ENCODE measurements at regions not wholly inside any gene's neighbourhood (a gene's known extent, or its start where the extent isn't known, plus 50 kb on each side); places are given as distances from the start of the nearest gene placed in this dataset.

GRCh38 chr2:234135750-234136221 is 85.3 kb downstream of the SPP2 start:
- CTCF ChIA-PET (ENCODE audit: low intra/inter-chr PET ratio, low total read pairs) = interaction anchor here (1.2 to 2.5 kb wide), 5 partner anchors 122 to 981 kb away, joined by 3 to 15 read pairs (median 7); no protein-coding TSS in a partner anchor
- no TSS peak for BruUV-seq (replicated peaks)
- intact Hi-C loops (cut with micrococcal nuclease; ENCODE audit: unreplicated experiment) (loop anchor here (1.0 to 5.0 kb wide), 6 partner anchors 123 to 982 kb away; no protein-coding TSS in a partner anchor), in situ Hi-C loops (cut with HindIII; ENCODE audit: extremely low pct_ligation_motif_present, low pct_unique_long_range_greater_than_20kb) (loop anchor here (5.0 to 10.0 kb wide), 3 partner anchors 112 to 979 kb away; partner anchors contain the start of gene ARL4C)
- H3K9ac ChIP-seq (ENCODE audit: insufficient read depth, low read depth, low read length) = no peak overlapping the region
- POLR2A ChIA-PET = interaction anchor here (0.6 kb wide), 1 partner anchor 63 kb away, joined by 4 read pairs; no protein-coding TSS in a partner anchor
- no peaks in the 10 kb centered on the region for H3K9me3 ChIP-seq (ENCODE audit: low read length)
- peak; percentile 98 for FAIRE-seq
- no peak overlapping the region for H3K4me2 ChIP-seq (ENCODE audit: low read depth, low read length)
- 22% methylated on average over 12 of the region's 16 CpGs for WGBS (ENCODE audit: low lambda C conversion rate)
- no peaks in the 10 kb centered on the region for H3K36me3 ChIP-seq (replicated peaks in 1 of 2; ENCODE audit: control insufficient read depth in 1 of 2, insufficient read depth in 2 of 2, low read length in 2 of 2)
- no peaks in the 10 kb centered on the region; a peak in 1 of 5 replicates for H3K27me3 ChIP-seq (ENCODE audit: control insufficient read depth in 1 of 2, insufficient read depth in 2 of 2, low read length in 2 of 2)
- no peak overlapping the region for H2AFZ ChIP-seq (ENCODE audit: low read length)
- no peaks in the 10 kb centered on the region for H4K20me1 ChIP-seq (ENCODE audit: insufficient read depth, low read length)
- H3K4me1 ChIP-seq (ENCODE audit: insufficient read depth, low read length) = no peaks in the 10 kb centered on the region
- no peaks in the 10 kb centered on the region for H3K79me2 ChIP-seq (ENCODE audit: insufficient read depth, low read length)
- peak; percentile 97 for ATAC-seq
- H3K4me3 ChIP-seq (replicated peaks in 1 of 3; ENCODE audit: insufficient read depth in 1 of 3, low read depth in 2 of 3, low read length in 3 of 3) = no peak overlapping the region
- no peak overlapping the region for H3K27ac ChIP-seq (ENCODE audit: extremely low read length, insufficient read depth, low read length)
- DNase-seq (ENCODE audit: low spot score) = peak; percentile 64
- TF ChIP-seq JARID2 (CRISPR knock-in tag; IDR thresholded peaks at IDR 0.05; ENCODE audit: insufficient replicate concordance) (no peak), ASH2L (IDR thresholded peaks at IDR 0.05; ENCODE audit: insufficient read length, low read depth, low read length) (no peak), DR1 (CRISPR knock-in tag; IDR thresholded peaks at IDR 0.05) (no peak), PAXIP1 (CRISPR knock-in tag; conservative IDR thresholded peaks at IDR 0.05) (no peak), ZNF230 (CRISPR knock-in tag; IDR thresholded peaks at IDR 0.05) (no peak), NFYB (CRISPR knock-in tag; IDR thresholded peaks at IDR 0.05) (no peak), SRF (IDR thresholded peaks at IDR 0.05; ENCODE audit: low read depth, low read length) (no peak), PREB (CRISPR knock-in tag; IDR thresholded peaks at IDR 0.05) (no peak), ZNF839 (CRISPR knock-in tag; IDR thresholded peaks at IDR 0.05; ENCODE audit: borderline replicate concordance) (no peak), NONO (IDR thresholded peaks at IDR 0.05) (no peak), NONO (CRISPR knock-in tag; conservative IDR thresholded peaks at IDR 0.05) (0 out of 2 replicates have a peak, but pooled peaks have one; percentile 33), ZNF260 (CRISPR knock-in tag; IDR thresholded peaks at IDR 0.05; ENCODE audit: borderline replicate concordance, low read depth) (no peak), FOXA1 (IDR thresholded peaks at IDR 0.05) (no peak), FOXA1 (CRISPR knock-in tag; IDR thresholded peaks at IDR 0.05) (no peak), TRIM24 (CRISPR knock-in tag; IDR thresholded peaks at IDR 0.05) (no peak), ZNF564 (CRISPR knock-in tag; IDR thresholded peaks at IDR 0.05) (no peak), ZMYM3 (CRISPR knock-in tag; IDR thresholded peaks at IDR 0.05) (no peak), ZNF382 (CRISPR knock-in tag; IDR thresholded peaks at IDR 0.05; ENCODE audit: borderline replicate concordance) (no peak), ZNF619 (CRISPR knock-in tag; IDR thresholded peaks at IDR 0.05) (0 out of 2 replicates have a peak, but pooled peaks have one; percentile 63), ZNF501 (CRISPR knock-in tag; IDR thresholded peaks at IDR 0.05) (no peak), HOXA9 (CRISPR knock-in tag; IDR thresholded peaks at IDR 0.05; ENCODE audit: borderline replicate concordance) (no peak), ZNF790 (CRISPR knock-in tag; IDR thresholded peaks at IDR 0.05; ENCODE audit: borderline replicate concordance) (no peak)

Data from HepG2 (cell line).